SJSA1 (cell line): ENCODE measurements at regions not wholly inside any gene's neighbourhood (a gene's known extent, or its start where the extent isn't known, plus 50 kb on each side); places are given as distances from the start of the nearest gene placed in this dataset.

Experiments used
- DNase-seq, 2 experiments: peaks; one replicate each; pipeline ENCODE4 v3.0.0-alpha.2; 2015 to 2020; ENCODE audit warnings: low spot score in 2 of 2, low read depth in 1 of 2
- H3K27ac ChIP-seq: fragments of 250-450 bp; sonication (Bioruptor Pico); 2 replicates; pipeline ENCODE4 v1.5.1; 2020; ENCODE audit warnings: mild to moderate bottlenecking, moderate library complexity
- H3K27me3 ChIP-seq: fragments of 250-450 bp; sonication (Bioruptor Pico); replicated peaks from 2 replicates; pipeline ENCODE4 v1.5.1; 2020; ENCODE audit warnings: mild to moderate bottlenecking, moderate library complexity
- H3K36me3 ChIP-seq: fragments of 250-450 bp; sonication (Bioruptor Pico); 2 replicates; pipeline ENCODE4 v1.5.1; 2020; ENCODE audit warnings: mild to moderate bottlenecking
- H3K4me1 ChIP-seq: fragments of 250-450 bp; sonication (Bioruptor Pico); replicated peaks from 2 replicates; pipeline ENCODE4 v1.6.1; 2021; ENCODE audit warnings: mild to moderate bottlenecking
- H3K4me3 ChIP-seq: fragments of 250-450 bp; sonication (Bioruptor Pico); 2 replicates; pipeline ENCODE4 v1.5.1; 2020; ENCODE audit warnings: mild to moderate bottlenecking
- H3K9me3 ChIP-seq: fragments of 250-450 bp; sonication (Bioruptor Pico); replicated peaks from 2 replicates; pipeline ENCODE4 v1.5.1; 2020; ENCODE audit warnings: mild to moderate bottlenecking

GRCh38 chr17:33596899-33597298, 303.8 kb upstream of the ASIC2 start:
- no peak for DNase-seq
- H3K27ac ChIP-seq = no peak overlapping the region
- H3K36me3 ChIP-seq = no peaks in the 10 kb centered on the region
- no peaks in the 10 kb centered on the region for H3K27me3 ChIP-seq
- H3K9me3 ChIP-seq = no peaks in the 10 kb centered on the region
- no peak overlapping the region for H3K4me3 ChIP-seq
- no peaks in the 10 kb centered on the region for H3K4me1 ChIP-seq

GRCh38 chr17:33598797-33599196, 305.7 kb upstream of the ASIC2 start:
- H3K27me3 ChIP-seq = no peaks in the 10 kb centered on the region
- no peaks in the 10 kb centered on the region for H3K36me3 ChIP-seq
- no peak overlapping the region for H3K27ac ChIP-seq
- no peaks in the 10 kb centered on the region for H3K4me1 ChIP-seq
- H3K9me3 ChIP-seq = no peaks in the 10 kb centered on the region
- H3K4me3 ChIP-seq = no peak overlapping the region
- no peak for DNase-seq

GRCh38 chr17:33602981-33603380, 309.9 kb upstream of the ASIC2 start:
- H3K4me1 ChIP-seq = no peaks in the 10 kb centered on the region
- no peaks in the 10 kb centered on the region for H3K9me3 ChIP-seq
- no peaks in the 10 kb centered on the region for H3K36me3 ChIP-seq
- no peak overlapping the region for H3K4me3 ChIP-seq
- H3K27ac ChIP-seq = no peak overlapping the region
- no peak for DNase-seq
- H3K27me3 ChIP-seq = no peaks in the 10 kb centered on the region; the same call in 1 of the 2 replicates

GRCh38 chr17:33603789-33604188, 310.7 kb upstream of the ASIC2 start:
- H3K4me1 ChIP-seq = no peaks in the 10 kb centered on the region
- DNase-seq = no peak
- no peak overlapping the region for H3K4me3 ChIP-seq
- no peaks in the 10 kb centered on the region; the same call in 1 of the 2 replicates for H3K27me3 ChIP-seq
- no peaks in the 10 kb centered on the region for H3K36me3 ChIP-seq
- H3K27ac ChIP-seq = no peak overlapping the region
- no peaks in the 10 kb centered on the region for H3K9me3 ChIP-seq

- no peak overlapping the region for H3K4me3 ChIP-seq
- no peak for DNase-seq
- no peaks in the 10 kb centered on the region; the same call in 1 of the 2 replicates for H3K27me3 ChIP-seq
- no peaks in the 10 kb centered on the region for H3K36me3 ChIP-seq
- H3K27ac ChIP-seq = no peak overlapping the region
- H3K4me1 ChIP-seq = no peaks in the 10 kb centered on the region
- H3K9me3 ChIP-seq = no peaks in the 10 kb centered on the region
Measured at GRCh38 chr17:33611532-33611931, 318.4 kb upstream of the ASIC2 start.

- no peak for DNase-seq
- no peaks in the 10 kb centered on the region for H3K9me3 ChIP-seq
- no peaks in the 10 kb centered on the region for H3K4me1 ChIP-seq
- no peak overlapping the region for H3K27ac ChIP-seq
- H3K4me3 ChIP-seq = no peak overlapping the region
- H3K27me3 ChIP-seq = peaks cover 3% of the 10 kb centered on the region; the same call in 1 of the 2 replicates
- H3K36me3 ChIP-seq = no peaks in the 10 kb centered on the region
Measured at GRCh38 chr17:33615861-33616260, 322.8 kb upstream of the ASIC2 start.

- no peaks in the 10 kb centered on the region for H3K9me3 ChIP-seq
- no peaks in the 10 kb centered on the region for H3K4me1 ChIP-seq
- no peak overlapping the region for H3K4me3 ChIP-seq
- H3K36me3 ChIP-seq = no peaks in the 10 kb centered on the region
- H3K27me3 ChIP-seq = peaks cover 3% of the 10 kb centered on the region; the same call in 1 of the 2 replicates
- no peak for DNase-seq
- no peak overlapping the region for H3K27ac ChIP-seq
Measured at GRCh38 chr17:33623841-33624240, 330.7 kb upstream of the ASIC2 start.

GRCh38 chr17:33628500-33629346, 335.6 kb upstream of the ASIC2 start:
- Histone ChIP-seq H3K4me1 (no peaks in the 10 kb centered on the region), H3K27me3 (no peaks in the 10 kb centered on the region), H3K9me3 (no peaks in the 10 kb centered on the region), H3K27ac (no peak overlapping the region), H3K4me3 (no peak overlapping the region), H3K36me3 (no peaks in the 10 kb centered on the region)
- DNase-seq = no peak

GRCh38 chr17:33633446-33633845, 340.4 kb upstream of the ASIC2 start:
- H3K27me3 ChIP-seq = no peaks in the 10 kb centered on the region
- H3K36me3 ChIP-seq = no peaks in the 10 kb centered on the region
- H3K4me1 ChIP-seq = no peaks in the 10 kb centered on the region
- no peak overlapping the region for H3K4me3 ChIP-seq
- DNase-seq = no peak
- H3K9me3 ChIP-seq = no peaks in the 10 kb centered on the region
- H3K27ac ChIP-seq = no peak overlapping the region

- Histone ChIP-seq H3K4me1 (no peaks in the 10 kb centered on the region), H3K27ac (no peak overlapping the region), H3K36me3 (no peaks in the 10 kb centered on the region), H3K27me3 (no peaks in the 10 kb centered on the region), H3K9me3 (no peaks in the 10 kb centered on the region), H3K4me3 (no peak overlapping the region)
- DNase-seq = no peak
Measured at GRCh38 chr17:33637534-33637933, 344.4 kb upstream of the ASIC2 start.

GRCh38 chr17:33639103-33639880, 346.2 kb upstream of the ASIC2 start:
- no peak for DNase-seq
- no peak overlapping the region for H3K4me3 ChIP-seq

GRCh38 chr17:33640629-33641028, 347.5 kb upstream of the ASIC2 start:
- Histone ChIP-seq H3K4me1 (no peaks in the 10 kb centered on the region), H3K9me3 (no peaks in the 10 kb centered on the region), H3K27me3 (no peaks in the 10 kb centered on the region), H3K27ac (no peak overlapping the region), H3K36me3 (no peaks in the 10 kb centered on the region), H3K4me3 (no peak overlapping the region)
- DNase-seq = no peak

More at GRCh38 chr17:33639103-33639880, 346.2 kb upstream of the ASIC2 start:
- Histone ChIP-seq H3K27ac (no peak overlapping the region), H3K9me3 (no peaks in the 10 kb centered on the region), H3K4me1 (no peaks in the 10 kb centered on the region), H3K27me3 (no peaks in the 10 kb centered on the region), H3K36me3 (no peaks in the 10 kb centered on the region)

- Histone ChIP-seq H3K4me3 (no peak overlapping the region), H3K27ac (no peak overlapping the region), H3K27me3 (no peaks in the 10 kb centered on the region), H3K9me3 (no peaks in the 10 kb centered on the region), H3K4me1 (no peaks in the 10 kb centered on the region), H3K36me3 (no peaks in the 10 kb centered on the region)
- DNase-seq = no peak
Measured at GRCh38 chr17:33642002-33642401, 348.9 kb upstream of the ASIC2 start.

GRCh38 chr17:33647956-33648355, 354.9 kb upstream of the ASIC2 start:
- H3K4me1 ChIP-seq = no peaks in the 10 kb centered on the region
- no peaks in the 10 kb centered on the region for H3K36me3 ChIP-seq
- no peak overlapping the region for H3K27ac ChIP-seq
- DNase-seq = no peak
- H3K27me3 ChIP-seq = no peaks in the 10 kb centered on the region
- no peaks in the 10 kb centered on the region for H3K9me3 ChIP-seq
- no peak overlapping the region for H3K4me3 ChIP-seq
